Astrocyte (in vitro differentiated cells and primary cell): ENCODE measurements at regions not wholly inside any gene's neighbourhood (a gene's known extent, or its start where the extent isn't known, plus 50 kb on each side); places are given as distances from the start of the nearest gene placed in this dataset.

ENCODE experiments used
- DNase-seq: peaks from one replicate; pipeline ENCODE4 v3.0.0-alpha.2; 2010; ENCODE audit warnings: low read depth
- FAIRE-seq: peaks from 2 replicates; lab custom pipeline; 2011; peaks lifted over from hg19 to GRCh38; lab: Jason Lieb, UNC
- H2AFZ ChIP-seq: 2 replicates; pipeline ENCODE4 v1.6.0; 2012; ENCODE audit warnings: low read depth, low read length, inconsistent platforms
- H3K27ac ChIP-seq: 2 replicates; pipeline ENCODE4 v1.5.1; 2011; ENCODE audit warnings: low read depth, low read length, inconsistent platforms
- H3K27me3 ChIP-seq: 2 replicates; pipeline ENCODE4 v1.6.0; 2011; ENCODE audit warnings: low read length, inconsistent platforms; ENCODE audit not compliant: insufficient read depth
- H3K36me3 ChIP-seq: 2 replicates; pipeline ENCODE4 v1.5.1; 2011; ENCODE audit warnings: low read length, inconsistent platforms; ENCODE audit not compliant: insufficient read depth
- H3K4me1 ChIP-seq: 2 replicates; pipeline ENCODE4 v1.5.1; 2011; ENCODE audit warnings: low read length, inconsistent platforms; ENCODE audit not compliant: insufficient read depth
- H3K4me2 ChIP-seq: 2 replicates; pipeline ENCODE4 v1.6.0; 2012; ENCODE audit warnings: low read length, inconsistent platforms
- H3K4me3 ChIP-seq: 2 replicates; pipeline ENCODE4 v1.5.1; 2011; ENCODE audit warnings: low read depth, mild to moderate bottlenecking, low read length, inconsistent platforms; ENCODE audit not compliant: insufficient read depth
- H3K79me2 ChIP-seq: 2 replicates; pipeline ENCODE4 v1.6.0; 2012; ENCODE audit warnings: mild to moderate bottlenecking, low read length, inconsistent platforms; ENCODE audit not compliant: insufficient read depth
- H3K9ac ChIP-seq: 2 replicates; pipeline ENCODE4 v1.6.0; 2012; ENCODE audit warnings: mild to moderate bottlenecking, low read length, inconsistent platforms
- H3K9me3 ChIP-seq: 2 replicates; pipeline ENCODE4 v1.5.1; 2012; ENCODE audit warnings: low read depth, mild to moderate bottlenecking, low read length, inconsistent platforms; ENCODE audit not compliant: insufficient read depth
- H4K20me1 ChIP-seq: 2 replicates; pipeline ENCODE4 v1.6.0; 2012; ENCODE audit warnings: low read length, inconsistent platforms; ENCODE audit not compliant: insufficient read depth
- H3K27ac Mint-ChIP-seq: one replicate; pipeline ENCODE4 v1.8.0; 2021; ENCODE audit warnings: mild to moderate bottlenecking, mixed read lengths; ENCODE audit not compliant: unreplicated experiment
- H3K27me3 Mint-ChIP-seq: one replicate; pipeline ENCODE4 v1.8.0; 2021; ENCODE audit warnings: low read depth, mixed read lengths; ENCODE audit not compliant: unreplicated experiment
- H3K36me3 Mint-ChIP-seq: one replicate; pipeline ENCODE4 v1.8.0; 2021; ENCODE audit warnings: low read depth, mixed read lengths; ENCODE audit not compliant: unreplicated experiment
- H3K4me1 Mint-ChIP-seq: one replicate; pipeline ENCODE4 v1.8.0; 2021; ENCODE audit warnings: low read depth, mixed read lengths; ENCODE audit not compliant: unreplicated experiment
- H3K4me3 Mint-ChIP-seq: one replicate; pipeline ENCODE4 v1.8.0; 2021; ENCODE audit warnings: mild to moderate bottlenecking, moderate library complexity, mixed read lengths; ENCODE audit not compliant: unreplicated experiment
- H3K9me3 Mint-ChIP-seq: one replicate; pipeline ENCODE4 v1.8.0; 2021; ENCODE audit warnings: mild to moderate bottlenecking, mixed read lengths; ENCODE audit not compliant: unreplicated experiment
- EZH2 ChIP-seq: IDR thresholded peaks from 2 replicates; pipeline ENCODE4 v1.6.1; 2012; ENCODE audit warnings: mild to moderate bottlenecking, low read length, inconsistent platforms; ENCODE audit not compliant: insufficient read depth
- TF ChIP-seq, protein P1 (sequence below): IDR thresholded peaks from 2 replicates; pipeline ENCODE4 v1.5.1; 2011; ENCODE audit warnings: low read depth, mild to moderate bottlenecking, inconsistent platforms, low read length, moderate library complexity; ENCODE audit not compliant: insufficient read depth

GRCh38 chr5:160923936-160924710 lies 72.1 kb upstream of the ATP10B start:
- Mint-ChIP-seq H3K4me1 (peaks cover 4% of the 10 kb centered on the region), H3K9me3 (no peaks in the 10 kb centered on the region), H3K27me3 (peaks cover 5% of the 10 kb centered on the region), H3K36me3 (no peaks in the 10 kb centered on the region), H3K4me3 (no peak overlapping the region), H3K27ac (no peak overlapping the region)
- Histone ChIP-seq H2AFZ (no peak overlapping the region), H3K4me3 (no peak overlapping the region), H3K9ac (no peak overlapping the region), H4K20me1 (no peaks in the 10 kb centered on the region), H3K79me2 (no peaks in the 10 kb centered on the region), H3K4me1 (no peaks in the 10 kb centered on the region), H3K9me3 (no peaks in the 10 kb centered on the region), H3K36me3 (no peaks in the 10 kb centered on the region), H3K27me3 (no peaks in the 10 kb centered on the region), H3K27ac (no peak overlapping the region), H3K4me2 (no peak overlapping the region)
- TF ChIP-seq, protein P1, sequence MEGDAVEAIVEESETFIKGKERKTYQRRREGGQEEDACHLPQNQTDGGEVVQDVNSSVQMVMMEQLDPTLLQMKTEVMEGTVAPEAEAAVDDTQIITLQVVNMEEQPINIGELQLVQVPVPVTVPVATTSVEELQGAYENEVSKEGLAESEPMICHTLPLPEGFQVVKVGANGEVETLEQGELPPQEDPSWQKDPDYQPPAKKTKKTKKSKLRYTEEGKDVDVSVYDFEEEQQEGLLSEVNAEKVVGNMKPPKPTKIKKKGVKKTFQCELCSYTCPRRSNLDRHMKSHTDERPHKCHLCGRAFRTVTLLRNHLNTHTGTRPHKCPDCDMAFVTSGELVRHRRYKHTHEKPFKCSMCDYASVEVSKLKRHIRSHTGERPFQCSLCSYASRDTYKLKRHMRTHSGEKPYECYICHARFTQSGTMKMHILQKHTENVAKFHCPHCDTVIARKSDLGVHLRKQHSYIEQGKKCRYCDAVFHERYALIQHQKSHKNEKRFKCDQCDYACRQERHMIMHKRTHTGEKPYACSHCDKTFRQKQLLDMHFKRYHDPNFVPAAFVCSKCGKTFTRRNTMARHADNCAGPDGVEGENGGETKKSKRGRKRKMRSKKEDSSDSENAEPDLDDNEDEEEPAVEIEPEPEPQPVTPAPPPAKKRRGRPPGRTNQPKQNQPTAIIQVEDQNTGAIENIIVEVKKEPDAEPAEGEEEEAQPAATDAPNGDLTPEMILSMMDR = no peak
- no peak for TF ChIP-seq EZH2
- FAIRE-seq (no peak), DNase-seq (no peak)

GRCh38 chr5:160923411-160923810 lies 71.4 kb upstream of the ATP10B start:
- Histone ChIP-seq H3K4me1 (no peaks in the 10 kb centered on the region), H3K9ac (no peak overlapping the region), H3K79me2 (no peaks in the 10 kb centered on the region), H3K27me3 (no peaks in the 10 kb centered on the region), H2AFZ (no peak overlapping the region), H3K36me3 (no peaks in the 10 kb centered on the region), H3K9me3 (no peaks in the 10 kb centered on the region), H4K20me1 (no peaks in the 10 kb centered on the region), H3K27ac (no peak overlapping the region), H3K4me2 (no peak overlapping the region), H3K4me3 (no peak overlapping the region)
- FAIRE-seq (no peak), DNase-seq (no peak)
- TF ChIP-seq EZH2 = no peak
- TF ChIP-seq, protein P1 = no peak
- H3K9me3 Mint-ChIP-seq = no peaks in the 10 kb centered on the region
- H3K4me1 Mint-ChIP-seq = peaks cover 4% of the 10 kb centered on the region
- H3K27me3 Mint-ChIP-seq = peaks cover 5% of the 10 kb centered on the region
- no peak overlapping the region for H3K4me3 Mint-ChIP-seq
- no peaks in the 10 kb centered on the region for H3K36me3 Mint-ChIP-seq
- H3K27ac Mint-ChIP-seq = no peak overlapping the region

DNA sequence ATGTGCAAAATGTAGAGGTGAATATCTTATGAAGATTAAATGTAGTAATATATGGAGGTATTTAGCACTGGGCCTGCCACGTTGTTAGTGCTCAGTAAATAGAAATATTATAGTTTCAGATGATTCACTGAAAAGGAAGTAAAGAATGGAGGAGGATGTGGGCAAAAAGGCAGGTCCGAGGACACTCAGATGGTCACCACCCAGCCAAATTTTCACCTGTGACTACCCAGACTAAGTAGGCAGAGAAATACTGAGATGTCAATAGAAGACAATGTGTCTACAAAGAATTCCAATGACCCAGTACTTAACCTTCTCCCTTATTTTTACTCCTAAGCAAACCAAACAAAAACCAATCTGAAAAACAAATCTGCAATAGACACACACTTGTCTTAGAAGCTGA lies 70.3 kb upstream of the ATP10B start:
- H3K9me3 ChIP-seq = no peaks in the 10 kb centered on the region
- FAIRE-seq (no peak), DNase-seq (no peak)
- Mint-ChIP-seq H3K9me3 (no peaks in the 10 kb centered on the region), H3K36me3 (no peaks in the 10 kb centered on the region), H3K4me3 (no peak overlapping the region), H3K27me3 (peaks cover 3% of the 10 kb centered on the region), H3K27ac (no peak overlapping the region), H3K4me1 (peaks cover 4% of the 10 kb centered on the region)
- H2AFZ ChIP-seq = no peak overlapping the region
- H3K4me1 ChIP-seq = no peaks in the 10 kb centered on the region
- H3K4me2 ChIP-seq = no peak overlapping the region
- H3K36me3 ChIP-seq = no peaks in the 10 kb centered on the region
- H3K27ac ChIP-seq = no peak overlapping the region
- no peak for TF ChIP-seq EZH2
- TF ChIP-seq, protein P1 = no peak
- H3K27me3 ChIP-seq = no peaks in the 10 kb centered on the region
- no peaks in the 10 kb centered on the region for H4K20me1 ChIP-seq
- H3K9ac ChIP-seq = no peak overlapping the region
- H3K4me3 ChIP-seq = no peak overlapping the region
- no peaks in the 10 kb centered on the region for H3K79me2 ChIP-seq
